Activated T-cell treated with anti-CD3 and anti-CD28 coated beads, Interleukin-2, amount 50 U/mL, for 72 hours (primary cell): ENCODE measurements at regions not wholly inside any gene's neighbourhood (a gene's known extent, or its start where the extent isn't known, plus 50 kb on each side); places are given as distances from the start of the nearest gene placed in this dataset.
A peak's percentile ranks its signal among the peaks of the same experiment; 100 is the strongest.

Experiments used
- ATAC-seq, 2 donors: fragments of 150-1000 bp; cut with Tn5 transposase; replicated peaks in 1 of 2; 2 replicates each; pipeline ENCODE4 v1.10.0; 2021; ENCODE audit warnings: moderate library complexity in 2 of 2, mild to moderate bottlenecking in 1 of 2
- DNase-seq, 2 donors: peaks; one replicate each; pipeline ENCODE4 v3.0.0; 2021 to 2022; ENCODE audit warnings: mixed read lengths in 1 of 2
- H3K27ac Mint-ChIP-seq: one replicate; pipeline ENCODE4 v1.8.0; 2022; ENCODE audit warnings: mild to moderate bottlenecking, moderate library complexity, mixed read lengths
- H3K27me3 Mint-ChIP-seq: one replicate; pipeline ENCODE4 v1.8.0; 2022; ENCODE audit warnings: low read depth, mixed read lengths
- H3K36me3 Mint-ChIP-seq, 2 donors: one replicate each; pipeline ENCODE4 v1.8.0; 2022; ENCODE audit warnings: mixed read lengths in 2 of 2, mild to moderate bottlenecking in 1 of 2; ENCODE audit not compliant: insufficient read depth in 2 of 2
- H3K4me1 Mint-ChIP-seq: one replicate; pipeline ENCODE4 v1.8.0; 2022; ENCODE audit warnings: low read depth, mixed read lengths
- H3K4me3 Mint-ChIP-seq, 2 donors: one replicate each; pipeline ENCODE4 v1.8.0; 2022; ENCODE audit warnings: mild to moderate bottlenecking in 2 of 2, mixed read lengths in 2 of 2, moderate library complexity in 2 of 2
- H3K9me3 Mint-ChIP-seq, 2 donors: one replicate each; pipeline ENCODE4 v1.8.0; 2022; ENCODE audit warnings: mixed read lengths in 2 of 2

GRCh38 chr5:101679816-101680215 lies 616.3 kb downstream of the SLCO4C1 start:
- Mint-ChIP-seq H3K9me3 (no peaks in the 10 kb centered on the region), H3K36me3 (no peaks in the 10 kb centered on the region), H3K27me3 (peaks cover 5% of the 10 kb centered on the region), H3K4me1 (no peaks in the 10 kb centered on the region), H3K27ac (no peak overlapping the region), H3K4me3 (no peak overlapping the region)
- ATAC-seq (no peak), DNase-seq (no peak)

DNA sequence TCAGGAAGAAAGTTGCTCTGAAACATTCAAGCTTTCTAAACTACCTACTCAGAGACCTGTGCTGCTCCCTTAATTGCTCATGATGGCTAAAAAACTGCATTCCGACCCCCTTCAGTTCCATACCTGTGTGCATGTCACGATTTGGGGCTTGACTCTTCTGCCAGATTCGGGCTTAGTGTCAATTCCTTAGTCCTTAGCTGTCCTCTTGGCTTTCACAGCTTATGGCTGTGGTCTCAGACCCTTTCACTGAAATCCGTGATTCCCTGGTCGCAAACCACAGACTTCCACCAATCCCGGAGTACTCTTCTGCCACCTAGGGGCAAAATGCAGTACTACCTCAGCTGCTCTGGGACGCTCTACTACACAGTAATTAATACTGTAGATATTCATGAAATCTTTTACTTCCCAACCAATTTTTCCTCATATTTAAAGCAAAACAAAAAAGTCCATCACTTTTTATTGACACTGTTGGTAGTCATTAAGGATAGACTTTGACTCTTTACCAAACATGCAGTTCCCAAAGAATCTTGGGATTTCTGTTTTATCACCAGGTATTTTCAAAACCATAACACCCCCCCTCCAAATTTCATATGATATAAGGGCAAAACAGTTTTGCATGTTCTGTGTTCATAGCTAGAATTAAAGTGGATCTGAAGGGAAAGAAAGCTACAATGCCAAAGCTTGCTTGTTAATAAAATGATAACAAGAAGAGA lies 617.4 kb downstream of the SLCO4C1 start:
- no peaks in the 10 kb centered on the region for H3K4me1 Mint-ChIP-seq
- peaks cover 5% of the 10 kb centered on the region for H3K27me3 Mint-ChIP-seq
- H3K27ac Mint-ChIP-seq, result no peak overlapping the region
- DNase-seq (peak; percentile 12 to 39), ATAC-seq (no peak)
- no peaks in the 10 kb centered on the region for H3K9me3 Mint-ChIP-seq
- H3K4me3 Mint-ChIP-seq, result no peak overlapping the region
- H3K36me3 Mint-ChIP-seq, result no peaks in the 10 kb centered on the region

GRCh38 chr5:101677961-101678360 lies 618.1 kb downstream of the SLCO4C1 start:
- DNase-seq, result no peak
- Mint-ChIP-seq H3K36me3 (no peaks in the 10 kb centered on the region), H3K9me3 (no peaks in the 10 kb centered on the region), H3K27me3 (peaks cover 5% of the 10 kb centered on the region), H3K27ac (no peak overlapping the region), H3K4me3 (no peak overlapping the region), H3K4me1 (no peaks in the 10 kb centered on the region)
- no peak for ATAC-seq

GRCh38 chr5:101676646-101677045 lies 619.4 kb downstream of the SLCO4C1 start:
- peaks cover 5% of the 10 kb centered on the region for H3K27me3 Mint-ChIP-seq
- H3K9me3 Mint-ChIP-seq, result no peaks in the 10 kb centered on the region
- H3K36me3 Mint-ChIP-seq, result no peaks in the 10 kb centered on the region
- DNase-seq, result no peak
- ATAC-seq, result no peak
- H3K27ac Mint-ChIP-seq, result no peak overlapping the region
- no peaks in the 10 kb centered on the region for H3K4me1 Mint-ChIP-seq
- H3K4me3 Mint-ChIP-seq, result no peak overlapping the region

DNA sequence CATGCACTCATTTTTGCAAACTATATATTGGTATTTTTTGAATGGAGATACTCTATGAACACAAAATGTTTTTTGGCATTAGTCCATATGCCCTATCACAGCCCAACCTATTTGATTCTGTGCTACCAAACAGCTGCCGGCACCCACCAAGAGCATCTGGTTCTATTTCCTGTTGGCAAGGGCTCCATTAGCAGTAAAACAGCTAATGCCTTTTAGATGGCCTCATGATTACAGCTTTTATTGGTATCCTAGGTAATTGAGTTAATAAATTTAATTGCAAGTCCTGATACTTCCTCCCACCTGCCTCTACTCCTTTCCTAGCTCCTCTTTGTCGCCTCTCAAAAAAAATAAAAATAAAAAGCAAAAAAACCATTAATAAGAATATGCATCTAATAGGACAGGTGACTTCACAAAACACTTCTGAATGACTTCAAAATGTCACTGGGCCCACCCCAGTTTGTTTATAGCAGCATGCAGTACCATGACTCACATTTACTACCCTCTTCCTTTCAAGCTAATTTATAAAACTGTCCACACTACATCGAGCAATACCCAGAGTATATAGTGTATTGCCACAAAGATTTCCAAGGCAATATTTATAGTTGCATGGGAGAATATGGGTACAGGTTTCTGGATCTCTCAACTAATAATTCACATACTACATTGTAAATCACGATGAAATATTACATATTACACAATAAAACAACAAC lies 620.4 kb downstream of the SLCO4C1 start:
- no peaks in the 10 kb centered on the region for H3K4me1 Mint-ChIP-seq
- no peaks in the 10 kb centered on the region for H3K9me3 Mint-ChIP-seq
- DNase-seq (no peak), ATAC-seq (no peak)
- no peak overlapping the region for H3K4me3 Mint-ChIP-seq
- H3K36me3 Mint-ChIP-seq, result no peaks in the 10 kb centered on the region
- no peak overlapping the region for H3K27ac Mint-ChIP-seq
- H3K27me3 Mint-ChIP-seq, result peaks cover 5% of the 10 kb centered on the region

DNA sequence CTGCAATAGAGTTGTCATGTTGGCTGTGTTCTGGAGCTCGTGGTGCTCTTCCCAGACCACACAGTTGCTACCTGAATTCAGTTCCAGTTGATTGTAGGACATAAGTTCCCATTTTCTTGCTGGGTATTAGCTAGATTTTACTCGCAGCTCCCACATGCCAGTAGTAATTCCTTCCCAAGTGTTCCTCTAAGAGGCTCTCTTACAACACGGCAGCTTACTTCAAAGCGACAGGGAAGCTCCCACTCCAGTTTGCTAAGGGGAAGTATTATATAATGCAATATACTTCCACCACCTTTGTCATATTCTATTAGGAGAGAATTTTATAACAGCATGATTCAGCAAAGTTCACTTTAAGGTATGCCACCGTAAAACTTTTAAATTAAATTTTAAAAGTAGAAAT lies 623.0 kb downstream of the SLCO4C1 start:
- H3K9me3 Mint-ChIP-seq, result no peaks in the 10 kb centered on the region
- no peak for ATAC-seq
- DNase-seq, result no peak
- H3K4me3 Mint-ChIP-seq, result no peak overlapping the region
- no peaks in the 10 kb centered on the region for H3K36me3 Mint-ChIP-seq
- H3K27ac Mint-ChIP-seq, result no peak overlapping the region
- H3K4me1 Mint-ChIP-seq, result no peaks in the 10 kb centered on the region
- H3K27me3 Mint-ChIP-seq, result peaks cover 5% of the 10 kb centered on the region

GRCh38 chr5:101664071-101664791 lies 631.9 kb downstream of the SLCO4C1 start:
- no peaks in the 10 kb centered on the region for H3K27me3 Mint-ChIP-seq
- H3K27ac Mint-ChIP-seq, result no peak overlapping the region
- DNase-seq, result no peak
- H3K36me3 Mint-ChIP-seq, result no peaks in the 10 kb centered on the region
- H3K4me3 Mint-ChIP-seq, result no peak overlapping the region
- no peaks in the 10 kb centered on the region for H3K4me1 Mint-ChIP-seq
- H3K9me3 Mint-ChIP-seq, result no peaks in the 10 kb centered on the region
- no peak for ATAC-seq

GRCh38 chr5:101663543-101663942 lies 632.5 kb downstream of the SLCO4C1 start:
- ATAC-seq (no peak), DNase-seq (no peak)
- no peaks in the 10 kb centered on the region for H3K9me3 Mint-ChIP-seq
- no peaks in the 10 kb centered on the region for H3K27me3 Mint-ChIP-seq
- H3K4me3 Mint-ChIP-seq, result no peak overlapping the region
- H3K36me3 Mint-ChIP-seq, result no peaks in the 10 kb centered on the region
- no peaks in the 10 kb centered on the region for H3K4me1 Mint-ChIP-seq
- H3K27ac Mint-ChIP-seq, result no peak overlapping the region

- DNase-seq (no peak), ATAC-seq (no peak)
- no peaks in the 10 kb centered on the region for H3K36me3 Mint-ChIP-seq
- H3K9me3 Mint-ChIP-seq, result no peaks in the 10 kb centered on the region
- no peaks in the 10 kb centered on the region for H3K27me3 Mint-ChIP-seq
- no peak overlapping the region for H3K4me3 Mint-ChIP-seq
- H3K27ac Mint-ChIP-seq, result no peak overlapping the region
- no peaks in the 10 kb centered on the region for H3K4me1 Mint-ChIP-seq
Observed at GRCh38 chr5:101662263-101662662, 633.8 kb downstream of the SLCO4C1 start.

DNA sequence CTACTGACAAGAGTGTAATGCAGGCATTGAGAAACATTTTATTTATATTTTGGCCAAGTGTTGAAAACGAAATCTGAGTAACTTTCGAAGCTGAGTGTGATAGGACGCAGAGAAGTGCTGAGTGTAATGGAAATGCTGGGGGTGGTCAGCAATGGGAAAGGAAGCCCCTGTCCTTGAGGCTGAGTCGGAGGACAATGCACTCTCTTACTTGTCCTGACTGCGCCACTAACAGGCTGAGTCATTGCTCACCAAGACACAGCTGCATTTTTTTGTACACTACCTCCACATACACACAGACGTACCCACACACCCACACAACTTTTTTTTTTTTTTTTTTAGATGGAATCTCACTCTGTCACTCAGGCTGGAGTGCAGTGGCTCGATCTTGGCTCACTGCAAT lies 637.7 kb downstream of the SLCO4C1 start:
- Mint-ChIP-seq H3K27ac (no peak overlapping the region), H3K36me3 (no peaks in the 10 kb centered on the region), H3K4me3 (no peak overlapping the region), H3K27me3 (no peaks in the 10 kb centered on the region), H3K4me1 (no peaks in the 10 kb centered on the region), H3K9me3 (no peaks in the 10 kb centered on the region)
- ATAC-seq, result no peak
- no peak for DNase-seq

GRCh38 chr5:101653996-101654395 lies 642.1 kb downstream of the SLCO4C1 start:
- ATAC-seq, result no peak
- H3K4me3 Mint-ChIP-seq, result no peak overlapping the region

DNA sequence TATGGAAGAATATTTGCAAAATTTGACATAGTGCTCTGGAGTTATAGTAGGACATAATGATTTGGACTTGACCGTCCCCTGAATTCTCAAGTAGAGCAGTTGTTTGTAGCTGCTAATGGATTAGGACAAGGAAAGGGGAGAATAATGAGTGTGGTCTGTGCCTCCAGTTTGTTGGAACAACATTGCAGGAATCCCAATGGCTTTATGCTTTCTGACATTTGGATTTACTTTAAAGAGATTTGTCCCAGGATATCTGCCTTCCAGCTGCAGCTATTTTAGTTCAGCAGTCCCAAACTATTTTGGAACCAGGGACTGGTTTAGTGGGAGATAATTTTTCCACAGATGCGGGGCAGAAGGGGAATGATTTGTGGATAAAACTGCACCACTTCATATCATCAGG lies 648.2 kb downstream of the SLCO4C1 start:
- DNase-seq (no peak), ATAC-seq (no peak)
- Mint-ChIP-seq H3K27me3 (no peaks in the 10 kb centered on the region), H3K27ac (no peak overlapping the region), H3K36me3 (no peaks in the 10 kb centered on the region), H3K9me3 (no peaks in the 10 kb centered on the region), H3K4me1 (no peaks in the 10 kb centered on the region), H3K4me3 (no peak overlapping the region)

More at GRCh38 chr5:101653996-101654395, 642.1 kb downstream of the SLCO4C1 start:
- DNase-seq, result no peak
- H3K27ac Mint-ChIP-seq, result no peak overlapping the region
- H3K4me1 Mint-ChIP-seq, result no peaks in the 10 kb centered on the region
- no peaks in the 10 kb centered on the region for H3K27me3 Mint-ChIP-seq
- H3K36me3 Mint-ChIP-seq, result no peaks in the 10 kb centered on the region
- no peaks in the 10 kb centered on the region for H3K9me3 Mint-ChIP-seq

GRCh38 chr5:101643794-101644193 lies 652.3 kb downstream of the SLCO4C1 start:
- Mint-ChIP-seq H3K4me1 (no peaks in the 10 kb centered on the region), H3K27ac (no peak overlapping the region), H3K27me3 (no peaks in the 10 kb centered on the region), H3K36me3 (no peaks in the 10 kb centered on the region), H3K4me3 (no peak overlapping the region), H3K9me3 (no peaks in the 10 kb centered on the region)
- no peak for DNase-seq
- no peak for ATAC-seq
